ENCODE measurements at regions not wholly inside any gene's neighbourhood (a gene's known extent, or its start where the extent isn't known, plus 50 kb on each side); places are given as distances from the start of the nearest gene placed in this dataset.
"Not testable (repeated sequence)": the region's sequence is repeated elsewhere in the genome, so short reads cannot be mapped to it uniquely, and the experiment has no call there.

- no peak for DNase-seq (ENCODE audit: low read depth in 2 of 2)
Measured at GRCh38 chr5:163352531-163352930, 84.9 kb upstream of the CCNG1 start.

GRCh38 chr5:163355811-163356210, 81.6 kb upstream of the CCNG1 start:
- DNase-seq (ENCODE audit: low read depth in 2 of 2): not testable (repeated sequence)

GRCh38 chr5:163357636-163358035, 79.8 kb upstream of the CCNG1 start:
- DNase-seq (ENCODE audit: low read depth in 2 of 2): no peak

GRCh38 chr5:163360656-163361055, 76.7 kb upstream of the CCNG1 start:
- no peak for DNase-seq (ENCODE audit: low read depth in 2 of 2)

GRCh38 chr5:163361450-163361849, 75.9 kb upstream of the CCNG1 start:
- no peak for DNase-seq (ENCODE audit: low read depth in 2 of 2)

GRCh38 chr5:163362840-163363371, 74.5 kb upstream of the CCNG1 start:
- DNase-seq (ENCODE audit: low read depth in 2 of 2): no peak

GRCh38 chr5:163363389-163363788, 74.0 kb upstream of the CCNG1 start:
- no peak for DNase-seq (ENCODE audit: low read depth in 2 of 2)

GRCh38 chr5:163366757-163367156, 70.6 kb upstream of the CCNG1 start:
- no peak for DNase-seq (ENCODE audit: low read depth in 2 of 2)

- no peak for DNase-seq (ENCODE audit: low read depth in 2 of 2)
Measured at GRCh38 chr5:163369776-163370385, 67.5 kb upstream of the CCNG1 start.

- no peak for DNase-seq (ENCODE audit: low read depth in 2 of 2)
Measured at GRCh38 chr5:163373436-163374084, 63.8 kb upstream of the CCNG1 start.

GRCh38 chr5:163377982-163378381, 59.4 kb upstream of the CCNG1 start:
- no peak for DNase-seq (ENCODE audit: low read depth in 2 of 2)

- no peak for DNase-seq (ENCODE audit: low read depth in 2 of 2)
Measured at GRCh38 chr5:163379298-163380155, 57.9 kb upstream of the CCNG1 start.

- no peak for DNase-seq (ENCODE audit: low read depth in 2 of 2)
Measured at GRCh38 chr5:163381832-163382231, 55.6 kb upstream of the CCNG1 start.

GRCh38 chr5:163383754-163384153, 53.6 kb upstream of the CCNG1 start:
- no peak for DNase-seq (ENCODE audit: low read depth in 2 of 2)

GRCh38 chr5:163384669-163385068, 52.7 kb upstream of the CCNG1 start:
- DNase-seq (ENCODE audit: low read depth in 2 of 2): no peak

- DNase-seq (ENCODE audit: low read depth in 2 of 2): no peak
Measured at GRCh38 chr5:163385271-163385670, 52.1 kb upstream of the CCNG1 start.

GRCh38 chr5:163385824-163386223, 51.6 kb upstream of the CCNG1 start:
- DNase-seq (ENCODE audit: low read depth in 2 of 2): no peak

- no peak for DNase-seq (ENCODE audit: low read depth in 2 of 2)
Measured at GRCh38 chr5:163386352-163386751, 51.0 kb upstream of the CCNG1 start.

GRCh38 chr5:163387589-163388343, 49.6 kb upstream of the CCNG1 start:
- DNase-seq (ENCODE audit: low read depth in 2 of 2): no peak

All from stimulated activated CD4-positive, alpha-beta T cell treated with anti-CD3 and anti-CD28 coated beads, Interleukin-1b, Interleukin-23, amount 100 ng/mL, for 1 hour (primary cell).